Neural cell (in vitro differentiated cells): ENCODE measurements at regions not wholly inside any gene's neighbourhood (a gene's known extent, or its start where the extent isn't known, plus 50 kb on each side); places are given as distances from the start of the nearest gene placed in this dataset.
"Not testable (repeated sequence)": the region's sequence is repeated elsewhere in the genome, so short reads cannot be mapped to it uniquely, and the experiment has no call there.

Experiments
- H2AFZ ChIP-seq: fragments of 200-600, 300-800 bp; sonication (generic), shearing (Covaris generic); 2 replicates; pipeline ENCODE4 v1.6.0; 2014; ENCODE audit warnings: low read depth, mild to moderate bottlenecking, antibody characterized with exemption, low read length, moderate library complexity
- H3F3A ChIP-seq: fragments of 200-600 bp; shearing (Covaris generic); 2 replicates; pipeline ENCODE4 v1.6.1; 2016; ENCODE audit warnings: mild to moderate bottlenecking, moderate library complexity, mixed read lengths, antibody characterized with exemption, low read length; ENCODE audit not compliant: insufficient read depth, poor library complexity, severe bottlenecking
- H3K27ac ChIP-seq: fragments of 200-600, 300-800 bp; sonication (generic), shearing (Covaris generic); 2 replicates; pipeline ENCODE4 v1.5.1; 2014; ENCODE audit warnings: mild to moderate bottlenecking, low read length, moderate library complexity
- H3K27me3 ChIP-seq: fragments of 300-800, 200-600 bp; sonication (generic), shearing (Covaris generic); 2 replicates; pipeline ENCODE4 v1.6.0; 2014; ENCODE audit warnings: mild to moderate bottlenecking, low read depth, low read length, moderate library complexity; ENCODE audit not compliant: insufficient read depth
- H3K36me3 ChIP-seq: fragments of 300-800, 200-600 bp; sonication (generic), shearing (Covaris generic); 2 replicates; pipeline ENCODE4 v1.5.1; 2014; ENCODE audit warnings: mild to moderate bottlenecking, antibody characterized with exemption, low read length, moderate library complexity; ENCODE audit not compliant: insufficient read depth
- H3K4me2 ChIP-seq: fragments of 300-800, 200-600 bp; sonication (generic), shearing (Covaris generic); 2 replicates; pipeline ENCODE4 v1.6.0; 2014; ENCODE audit warnings: mild to moderate bottlenecking, low read length
- H3K4me3 ChIP-seq: fragments of 300-800, 200-600 bp; sonication (generic), shearing (Covaris generic); 2 replicates; pipeline ENCODE4 v1.5.1; 2014; ENCODE audit warnings: mild to moderate bottlenecking, low read length, moderate library complexity
- H3K79me2 ChIP-seq: fragments of 200-600 bp; shearing (Covaris generic); replicated peaks from 2 replicates; pipeline ENCODE4 v1.6.0; 2014; ENCODE audit warnings: mild to moderate bottlenecking, low read length, moderate library complexity; ENCODE audit not compliant: insufficient read depth
- H3K9ac ChIP-seq: fragments of 300-800, 200-600 bp; sonication (generic), shearing (Covaris generic); 2 replicates; pipeline ENCODE4 v1.6.1; 2016; ENCODE audit warnings: mild to moderate bottlenecking, low read length, mixed read lengths
- H3K9me2 ChIP-seq: fragments of 200-600 bp; shearing (Covaris generic); 2 replicates; pipeline ENCODE4 v1.6.1; 2016; ENCODE audit warnings: mild to moderate bottlenecking, low read length, mixed read lengths; ENCODE audit not compliant: insufficient read depth
- H3K9me3 ChIP-seq: fragments of 200-600, 300-800 bp; sonication (generic), shearing (Covaris generic); 2 replicates; pipeline ENCODE4 v1.6.1; 2016; ENCODE audit warnings: mild to moderate bottlenecking, mixed run types, low read length, moderate library complexity, mixed read lengths
- H4K20me1 ChIP-seq: fragments of 200-600 bp; shearing (Covaris generic); 2 replicates; pipeline ENCODE4 v1.6.1; 2016; ENCODE audit warnings: mild to moderate bottlenecking, mixed run types; ENCODE audit not compliant: insufficient read depth
- CTCF ChIP-seq: fragments of 450-650 bp; IDR thresholded peaks from 2 replicates; pipeline ENCODE4 v1.5.1; 2014; ENCODE audit warnings: antibody characterized with exemption, mild to moderate bottlenecking, moderate library complexity; ENCODE audit not compliant: poor library complexity, severe bottlenecking
- EP300 ChIP-seq: fragments of 450-650 bp; conservative IDR thresholded peaks from 2 replicates; pipeline ENCODE4 v1.6.1; 2014; ENCODE audit warnings: antibody characterized with exemption, mild to moderate bottlenecking, moderate library complexity; ENCODE audit not compliant: poor library complexity, severe bottlenecking
- EZH2 ChIP-seq: fragments of 200-600, 300-800 bp; shearing (Covaris generic), sonication (generic); IDR thresholded peaks from 2 replicates; pipeline ENCODE4 v1.6.1; 2014; ENCODE audit warnings: antibody characterized with exemption, low read length, borderline replicate concordance, mild to moderate bottlenecking; ENCODE audit not compliant: insufficient read depth, poor library complexity, severe bottlenecking
- MXI1 ChIP-seq: fragments of 450-650 bp; conservative IDR thresholded peaks from 2 replicates; pipeline ENCODE4 v1.6.1; 2014; ENCODE audit warnings: antibody characterized with exemption, mild to moderate bottlenecking; ENCODE audit not compliant: poor library complexity, severe bottlenecking
- POLR2AphosphoS5 ChIP-seq: IDR thresholded peaks from 2 replicates; pipeline ENCODE4 v1.6.1; 2012
- RAD21 ChIP-seq: fragments of 450-650 bp; conservative IDR thresholded peaks from 2 replicates; pipeline ENCODE4 v1.6.1; 2014; ENCODE audit warnings: antibody characterized with exemption, mild to moderate bottlenecking, moderate library complexity
- SMC3 ChIP-seq: fragments of 450-650 bp; conservative IDR thresholded peaks from 2 replicates; pipeline ENCODE4 v1.6.1; 2014; ENCODE audit warnings: antibody characterized with exemption, mild to moderate bottlenecking, moderate library complexity; ENCODE audit not compliant: poor library complexity
- TAF1 ChIP-seq: IDR thresholded peaks from 2 replicates; pipeline ENCODE4 v1.6.1; 2012; ENCODE audit warnings: low read depth
- TF ChIP-seq, protein P1 (sequence below): IDR thresholded peaks from 2 replicates; pipeline ENCODE4 v1.6.1; 2012; ENCODE audit warnings: borderline replicate concordance

GRCh38 chr7:79511056-79511455 is 57.6 kb upstream of the MAGI2 start:
- not testable (repeated sequence) for H3K9me3 ChIP-seq, H3F3A ChIP-seq, H3K36me3 ChIP-seq, H2AFZ ChIP-seq, H4K20me1 ChIP-seq, H3K27me3 ChIP-seq, H3K79me2 ChIP-seq, H3K4me3 ChIP-seq, H3K27ac ChIP-seq, H3K9ac ChIP-seq, H3K9me2 ChIP-seq, H3K4me2 ChIP-seq

DNA sequence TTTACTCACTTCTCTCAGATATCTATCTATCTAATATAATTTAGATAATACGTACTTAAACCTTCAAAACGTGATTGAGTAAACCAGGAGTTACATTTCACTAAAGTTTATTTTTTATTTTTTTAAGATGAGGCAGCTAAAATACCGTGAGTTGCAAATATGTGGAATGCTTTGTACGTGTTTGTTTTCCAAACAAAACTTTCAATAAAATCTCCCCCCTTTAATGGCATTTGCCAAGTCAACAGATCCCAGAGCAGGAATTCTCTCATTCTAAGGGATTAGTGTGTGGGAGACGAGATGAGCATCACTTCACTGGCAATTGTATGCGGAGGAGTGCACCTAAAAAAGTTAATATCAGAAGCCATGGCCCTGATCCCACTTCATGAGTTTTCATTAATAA is 53.7 kb upstream of the MAGI2 start:
- no peaks in the 10 kb centered on the region for H4K20me1 ChIP-seq
- no peak overlapping the region for H3K27ac ChIP-seq
- no peaks in the 10 kb centered on the region for H3K27me3 ChIP-seq
- H3K4me2 ChIP-seq: no peak overlapping the region
- H3K9ac ChIP-seq: no peak overlapping the region
- no peak overlapping the region for H2AFZ ChIP-seq
- H3K9me3 ChIP-seq: no peaks in the 10 kb centered on the region
- H3K36me3 ChIP-seq: no peaks in the 10 kb centered on the region
- H3F3A ChIP-seq: no peaks in the 10 kb centered on the region
- TF ChIP-seq MXI1 (no peak), CTCF (no peak), SMC3 (no peak), TAF1 (no peak), POLR2AphosphoS5 (no peak), EZH2 (no peak), EP300 (no peak), RAD21 (no peak)
- TF ChIP-seq, protein P1, sequence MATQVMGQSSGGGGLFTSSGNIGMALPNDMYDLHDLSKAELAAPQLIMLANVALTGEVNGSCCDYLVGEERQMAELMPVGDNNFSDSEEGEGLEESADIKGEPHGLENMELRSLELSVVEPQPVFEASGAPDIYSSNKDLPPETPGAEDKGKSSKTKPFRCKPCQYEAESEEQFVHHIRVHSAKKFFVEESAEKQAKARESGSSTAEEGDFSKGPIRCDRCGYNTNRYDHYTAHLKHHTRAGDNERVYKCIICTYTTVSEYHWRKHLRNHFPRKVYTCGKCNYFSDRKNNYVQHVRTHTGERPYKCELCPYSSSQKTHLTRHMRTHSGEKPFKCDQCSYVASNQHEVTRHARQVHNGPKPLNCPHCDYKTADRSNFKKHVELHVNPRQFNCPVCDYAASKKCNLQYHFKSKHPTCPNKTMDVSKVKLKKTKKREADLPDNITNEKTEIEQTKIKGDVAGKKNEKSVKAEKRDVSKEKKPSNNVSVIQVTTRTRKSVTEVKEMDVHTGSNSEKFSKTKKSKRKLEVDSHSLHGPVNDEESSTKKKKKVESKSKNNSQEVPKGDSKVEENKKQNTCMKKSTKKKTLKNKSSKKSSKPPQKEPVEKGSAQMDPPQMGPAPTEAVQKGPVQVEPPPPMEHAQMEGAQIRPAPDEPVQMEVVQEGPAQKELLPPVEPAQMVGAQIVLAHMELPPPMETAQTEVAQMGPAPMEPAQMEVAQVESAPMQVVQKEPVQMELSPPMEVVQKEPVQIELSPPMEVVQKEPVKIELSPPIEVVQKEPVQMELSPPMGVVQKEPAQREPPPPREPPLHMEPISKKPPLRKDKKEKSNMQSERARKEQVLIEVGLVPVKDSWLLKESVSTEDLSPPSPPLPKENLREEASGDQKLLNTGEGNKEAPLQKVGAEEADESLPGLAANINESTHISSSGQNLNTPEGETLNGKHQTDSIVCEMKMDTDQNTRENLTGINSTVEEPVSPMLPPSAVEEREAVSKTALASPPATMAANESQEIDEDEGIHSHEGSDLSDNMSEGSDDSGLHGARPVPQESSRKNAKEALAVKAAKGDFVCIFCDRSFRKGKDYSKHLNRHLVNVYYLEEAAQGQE: no peak
- no peaks in the 10 kb centered on the region for H3K79me2 ChIP-seq
- no peaks in the 10 kb centered on the region for H3K9me2 ChIP-seq
- no peak overlapping the region for H3K4me3 ChIP-seq

- no peak overlapping the region for H3K4me3 ChIP-seq
- TF ChIP-seq EP300 (no peak), POLR2AphosphoS5 (no peak), CTCF (no peak), MXI1 (no peak), TAF1 (no peak), RAD21 (no peak), SMC3 (no peak), EZH2 (no peak)
- TF ChIP-seq, protein P1: no peak
- no peak overlapping the region for H2AFZ ChIP-seq
- H3K4me2 ChIP-seq: no peak overlapping the region
- H3K27ac ChIP-seq: no peak overlapping the region
- H4K20me1 ChIP-seq: no peaks in the 10 kb centered on the region
- no peaks in the 10 kb centered on the region for H3K9me3 ChIP-seq
- H3K36me3 ChIP-seq: no peaks in the 10 kb centered on the region
- no peaks in the 10 kb centered on the region for H3K79me2 ChIP-seq
- no peaks in the 10 kb centered on the region for H3K9me2 ChIP-seq
- H3K27me3 ChIP-seq: no peaks in the 10 kb centered on the region
- no peaks in the 10 kb centered on the region for H3F3A ChIP-seq
- H3K9ac ChIP-seq: no peak overlapping the region
These were observed 53.0 kb upstream of the MAGI2 start for GRCh38 chr7:79506481-79506880.
